Endometrial microvascular endothelial cells (primary cell): ENCODE measurements at regions not wholly inside any gene's neighbourhood (a gene's known extent, or its start where the extent isn't known, plus 50 kb on each side); places are given as distances from the start of the nearest gene placed in this dataset.
"Not testable (repeated sequence)": the region's sequence is repeated elsewhere in the genome, so short reads cannot be mapped to it uniquely, and the experiment has no call there.

Source experiments
- in situ Hi-C: cut with HindIII; loops from 2 replicates; pipeline ENCODE4 v1.10.0; 2017; ENCODE audit warnings: low sequenced_read_pairs, low pct_unique_long_range_greater_than_20kb; ENCODE audit errors: inconsistent ontology term

GRCh38 chr3:81217101-81217500 lies 544.3 kb downstream of the GBE1 start:
- in situ Hi-C loops, result no loop called here

GRCh38 chr3:81216192-81216591 lies 545.3 kb downstream of the GBE1 start:
- in situ Hi-C loops, result no loop called here

- in situ Hi-C loops, result no loop called here
Measured at GRCh38 chr3:81214631-81215030, 546.8 kb downstream of the GBE1 start.

GRCh38 chr3:81199587-81199986 lies 561.9 kb downstream of the GBE1 start:
- in situ Hi-C loops, result no loop called here

- in situ Hi-C loops, result no loop called here
Measured at GRCh38 chr3:81198756-81199155, 562.7 kb downstream of the GBE1 start.

GRCh38 chr3:81198216-81198615 lies 563.2 kb downstream of the GBE1 start:
- in situ Hi-C loops, result no loop called here

- in situ Hi-C loops, result no loop called here
Measured at GRCh38 chr3:81197386-81197785, 564.1 kb downstream of the GBE1 start.

- in situ Hi-C loops, result no loop called here
Measured at GRCh38 chr3:81195478-81195877, 566.0 kb downstream of the GBE1 start.

GRCh38 chr3:81186412-81186811 lies 575.0 kb downstream of the GBE1 start:
- in situ Hi-C loops, result no loop called here

GRCh38 chr3:81182086-81182875 lies 579.2 kb downstream of the GBE1 start:
- in situ Hi-C loops, result not testable (repeated sequence)

- in situ Hi-C loops, result no loop called here
Measured at GRCh38 chr3:81173514-81173913, 587.9 kb downstream of the GBE1 start.

- in situ Hi-C loops, result no loop called here
Measured at GRCh38 chr3:81170298-81170697, 591.1 kb downstream of the GBE1 start.

- in situ Hi-C loops, result no loop called here
Measured at GRCh38 chr3:81164806-81165205, 596.6 kb downstream of the GBE1 start.

GRCh38 chr3:81161851-81162250 lies 599.6 kb downstream of the GBE1 start:
- in situ Hi-C loops, result no loop called here

- in situ Hi-C loops, result no loop called here
Measured at GRCh38 chr3:81161100-81161499, 600.3 kb downstream of the GBE1 start.

- in situ Hi-C loops, result no loop called here
Measured at GRCh38 chr3:81154611-81155143, 606.8 kb downstream of the GBE1 start.

GRCh38 chr3:81152156-81152555 lies 609.3 kb downstream of the GBE1 start:
- in situ Hi-C loops, result no loop called here

GRCh38 chr3:81132995-81133394 lies 628.5 kb downstream of the GBE1 start:
- in situ Hi-C loops, result no loop called here

GRCh38 chr3:81105789-81106488 lies 655.5 kb downstream of the GBE1 start:
- in situ Hi-C loops, result no loop called here

- in situ Hi-C loops, result no loop called here
Measured at GRCh38 chr3:81105206-81105605, 656.2 kb downstream of the GBE1 start.
